Inflammatory macrophage treated with lipopolysaccharide for 1 hour (primary cell): ENCODE measurements at regions not wholly inside any gene's neighbourhood (a gene's known extent, or its start where the extent isn't known, plus 50 kb on each side); places are given as distances from the start of the nearest gene placed in this dataset.

ENCODE experiments used
- DNase-seq, 2 donors: peaks; one replicate each; pipeline ENCODE4 v3.0.0-alpha.2; 2020 to 2022

GRCh38 chr10:78640796-78641636 is 427.8 kb upstream of the ZMIZ1 start:
- DNase-seq = peak; percentile 54 to 56

DNA sequence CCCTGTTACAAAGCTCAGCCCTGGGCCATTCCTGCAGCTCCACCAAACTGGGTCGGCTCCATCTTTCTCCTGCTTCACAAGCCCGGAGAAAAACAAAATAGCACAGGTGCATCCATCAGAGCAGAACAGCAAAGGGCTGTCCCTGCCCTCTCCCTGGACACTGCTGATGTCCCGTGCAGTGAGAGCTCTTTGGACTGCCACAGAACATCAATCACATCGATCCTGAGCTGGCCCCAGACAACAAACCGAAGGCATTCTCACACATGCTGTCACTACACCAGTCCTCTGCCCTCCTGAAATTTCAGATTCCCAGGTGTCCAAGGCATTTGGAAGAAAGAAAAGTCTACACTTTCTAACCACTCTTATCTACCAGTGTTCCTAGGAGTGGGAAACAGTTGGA is 427.1 kb upstream of the ZMIZ1 start:
- DNase-seq = no peak

DNA sequence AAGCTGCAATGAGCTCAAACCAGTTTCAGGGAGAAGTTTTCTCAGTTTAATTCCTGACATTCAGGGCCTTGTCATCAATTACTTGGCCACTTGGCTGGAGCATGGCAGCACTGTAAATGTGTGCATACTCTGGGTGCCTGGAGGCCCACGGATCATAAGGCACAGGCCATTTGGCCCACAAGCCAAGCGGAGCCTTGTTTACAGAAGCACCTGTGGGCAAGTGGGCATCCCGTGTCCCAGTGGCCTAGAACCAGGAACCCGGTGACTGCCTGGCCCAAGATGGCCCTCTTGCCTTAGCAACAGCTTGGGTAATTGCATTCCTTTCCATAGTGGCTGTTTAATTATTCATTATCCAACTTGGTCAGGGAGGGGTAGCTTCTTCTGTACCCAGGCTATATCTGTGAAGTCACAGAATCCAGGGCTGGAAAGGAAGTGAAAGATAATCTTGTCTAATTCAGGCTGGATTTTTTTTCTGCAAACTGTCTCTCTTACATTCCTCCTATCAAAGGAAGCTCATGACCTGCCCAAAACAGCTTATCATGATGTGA is 426.4 kb upstream of the ZMIZ1 start:
- no peak for DNase-seq

- no peak for DNase-seq
Measured at GRCh38 chr10:78643513-78643912, 425.3 kb upstream of the ZMIZ1 start.

DNA sequence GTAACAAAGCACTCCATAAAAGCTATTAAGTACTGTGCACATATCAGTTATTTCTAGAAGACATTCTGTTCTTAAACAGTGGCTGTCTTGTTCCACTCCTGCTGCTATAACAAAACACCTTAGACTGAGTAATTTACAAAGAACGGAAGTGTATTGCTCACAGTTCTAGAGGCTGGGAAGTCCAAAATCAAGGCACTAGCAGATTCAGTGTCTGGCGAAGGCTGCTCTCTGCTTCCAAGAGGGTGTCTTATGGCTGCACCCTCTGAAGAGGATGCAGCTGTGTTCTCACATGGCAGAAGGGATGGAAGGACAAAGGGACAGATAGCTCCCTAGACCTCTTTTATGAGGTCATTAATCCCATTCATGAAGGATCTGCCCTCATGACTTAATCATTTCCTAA is 424.2 kb upstream of the ZMIZ1 start:
- DNase-seq = no peak

- no peak for DNase-seq
Measured at GRCh38 chr10:78645169-78645686, 423.5 kb upstream of the ZMIZ1 start.

DNA sequence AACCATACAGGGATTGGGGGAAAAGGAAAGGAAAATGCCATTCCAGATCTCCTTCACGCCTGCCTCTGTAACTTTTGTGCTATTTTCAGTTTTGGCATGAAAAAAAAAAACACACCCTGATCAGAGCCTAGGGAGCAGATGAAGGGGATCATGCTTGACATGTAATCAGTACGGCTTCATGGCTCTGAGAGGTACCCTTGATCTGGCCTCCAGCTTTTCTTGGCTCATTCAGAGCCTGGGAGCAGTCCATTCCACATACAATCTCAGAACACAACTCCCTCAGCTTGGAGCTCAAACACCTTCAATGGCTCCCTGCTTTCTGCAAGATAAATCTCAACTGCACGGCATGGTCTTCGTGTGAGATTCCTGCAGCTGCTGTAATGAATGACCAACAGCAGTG is 422.8 kb upstream of the ZMIZ1 start:
- no peak for DNase-seq

GRCh38 chr10:78648256-78648860 is 420.4 kb upstream of the ZMIZ1 start:
- DNase-seq = no peak

- DNase-seq = no peak
Measured at GRCh38 chr10:78649429-78649828, 419.3 kb upstream of the ZMIZ1 start.

DNA sequence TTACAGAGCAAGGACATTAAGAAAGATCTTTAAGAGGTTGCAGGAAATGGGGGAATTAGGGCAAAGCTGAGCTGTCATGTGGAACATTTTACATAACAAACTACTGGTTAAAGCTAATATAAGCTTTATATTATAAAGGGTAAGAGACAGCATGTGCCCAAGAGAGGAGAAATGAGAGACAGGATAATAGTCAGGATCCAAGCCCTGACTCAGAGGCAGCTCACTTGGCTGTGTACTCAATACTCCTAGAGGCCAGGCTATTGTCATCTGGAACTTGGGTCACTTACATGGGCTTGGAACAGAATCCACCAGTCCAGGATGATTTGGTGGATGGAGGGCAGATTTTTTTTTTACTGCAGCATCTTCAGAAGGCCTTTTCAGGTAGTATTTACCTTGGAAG is 418.6 kb upstream of the ZMIZ1 start:
- peak in 1 of 2 donors; percentile 13 for DNase-seq

DNA sequence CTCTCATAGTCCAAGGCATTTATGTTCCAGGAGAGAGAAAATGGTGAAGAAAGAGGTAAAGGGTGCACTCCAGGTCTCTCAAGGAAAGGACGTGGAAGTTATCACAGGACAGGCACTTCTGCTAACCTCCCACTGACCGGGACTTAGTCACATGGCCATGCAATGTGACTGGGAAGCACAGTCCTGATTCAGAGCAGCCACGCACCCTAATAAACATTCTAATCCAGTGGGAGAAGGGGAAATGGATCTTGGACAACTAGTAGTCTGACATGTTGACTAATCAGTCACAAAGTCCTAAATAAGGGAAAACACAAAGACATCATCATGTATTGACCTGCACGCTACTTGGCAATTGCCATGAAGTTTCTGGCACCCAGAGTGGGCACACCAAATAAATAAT is 417.5 kb upstream of the ZMIZ1 start:
- peak; percentile 32 to 86 for DNase-seq

- no peak for DNase-seq
Measured at GRCh38 chr10:78653555-78653954, 415.2 kb upstream of the ZMIZ1 start.

- no peak for DNase-seq
Measured at GRCh38 chr10:78654047-78654590, 414.6 kb upstream of the ZMIZ1 start.

DNA sequence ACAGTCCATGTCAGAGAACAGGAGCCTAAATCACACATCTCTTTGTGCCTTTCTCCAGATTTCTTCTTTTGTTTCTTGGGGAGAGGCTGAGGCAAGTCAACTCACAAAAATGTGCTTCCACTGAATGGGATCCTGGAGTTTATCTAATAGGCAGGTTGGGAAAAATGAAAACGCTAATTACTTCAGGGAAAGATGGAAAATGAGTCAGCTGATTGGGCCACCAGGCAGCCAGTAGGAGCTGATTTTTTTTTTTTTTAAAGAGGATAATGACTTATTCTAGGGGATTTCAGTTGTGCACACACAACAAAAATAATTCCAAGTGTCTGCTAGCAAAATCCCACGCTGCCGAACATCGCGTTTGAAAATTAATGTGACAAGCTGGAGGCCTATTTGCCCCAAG is 412.8 kb upstream of the ZMIZ1 start:
- DNase-seq = no peak

DNA sequence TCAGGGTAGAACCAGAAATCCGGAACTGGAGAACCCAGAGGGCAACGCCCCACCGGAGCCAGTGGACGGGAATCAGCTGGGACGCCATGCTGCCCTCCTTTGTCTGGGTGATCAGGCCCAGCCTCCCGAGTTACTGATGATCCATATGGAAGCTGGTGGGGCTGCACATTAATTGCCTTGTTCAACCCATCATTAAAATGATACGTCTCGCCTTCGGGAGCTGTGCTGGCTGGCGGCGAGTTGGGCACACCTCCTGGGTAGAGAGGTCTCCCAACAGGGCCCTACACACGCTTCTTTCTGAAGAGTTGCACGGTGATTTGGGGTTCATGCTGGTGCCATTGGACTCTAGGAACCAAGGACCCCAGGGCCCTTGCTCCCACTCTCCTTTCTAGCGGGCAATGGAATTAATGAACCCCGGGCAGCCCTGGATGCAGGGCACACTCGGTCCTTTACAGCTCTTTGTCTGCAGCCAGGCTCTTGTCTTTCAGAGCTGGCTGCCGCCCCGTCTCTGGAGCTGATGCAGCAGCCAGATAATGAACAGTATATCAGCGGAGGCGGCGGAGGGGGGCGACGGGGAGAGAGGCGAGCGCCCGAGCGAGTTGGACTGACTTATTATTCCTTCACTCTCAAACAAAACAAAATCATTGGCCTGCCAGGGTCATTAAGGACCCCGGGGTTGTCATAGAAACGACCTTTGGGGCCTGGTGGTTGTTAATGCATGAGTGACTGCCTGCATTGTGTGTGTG is 412.2 kb upstream of the ZMIZ1 start:
- no peak for DNase-seq

DNA sequence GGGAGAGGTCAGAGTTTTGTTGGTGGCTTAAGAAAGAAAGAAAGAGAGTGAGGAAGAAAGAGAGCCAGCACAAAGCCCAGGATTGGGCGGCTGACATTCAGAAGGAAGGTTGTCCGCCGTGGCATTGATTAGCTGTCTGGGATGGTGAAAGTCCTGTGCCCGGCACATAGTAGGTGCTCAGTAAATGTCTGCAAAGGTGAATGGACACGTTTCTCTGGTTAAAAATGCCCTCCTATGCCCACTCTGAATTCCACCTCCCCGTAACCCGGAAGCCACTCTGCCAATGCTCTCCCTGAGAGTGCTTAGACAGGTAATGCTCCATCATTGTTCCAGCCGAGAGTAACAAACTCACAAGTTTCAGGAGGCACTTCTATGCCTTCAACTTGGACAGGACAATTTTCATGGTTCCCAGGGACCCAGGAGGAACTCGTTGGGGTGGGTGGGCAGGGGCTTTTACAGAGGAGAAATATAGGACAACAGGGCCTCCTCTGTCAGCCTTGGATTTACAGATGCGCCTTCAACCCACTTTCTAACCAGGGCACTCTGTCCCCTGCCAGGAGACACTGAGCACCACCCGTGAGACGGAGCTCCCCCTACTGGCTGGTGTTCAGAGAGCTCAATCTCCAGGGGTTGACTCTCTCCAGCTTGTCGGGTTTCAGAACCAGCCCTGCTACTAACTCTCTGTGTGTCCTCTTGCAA is 411.5 kb upstream of the ZMIZ1 start:
- DNase-seq = peak; percentile 58 to 91

DNA sequence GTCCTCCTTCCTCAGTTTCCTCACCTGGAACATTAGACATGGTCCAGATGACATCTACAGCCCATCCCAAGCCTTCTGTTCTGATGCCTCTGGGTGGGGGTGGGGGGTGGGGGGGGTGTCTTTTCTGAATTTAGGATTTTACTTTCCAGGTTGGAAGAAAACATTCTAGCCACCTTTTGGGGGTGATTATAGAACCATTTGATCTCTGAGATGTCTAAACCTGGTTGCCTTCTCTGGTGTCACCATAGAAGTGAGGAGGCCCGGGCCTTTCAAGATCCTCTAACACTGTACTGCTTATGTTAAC is 411.0 kb upstream of the ZMIZ1 start:
- no peak for DNase-seq

GRCh38 chr10:78658645-78659597 is 409.8 kb upstream of the ZMIZ1 start:
- DNase-seq = peak in 1 of 2 donors; percentile 21

- DNase-seq = no peak
Measured at GRCh38 chr10:78659598-78659967, 409.2 kb upstream of the ZMIZ1 start.

GRCh38 chr10:78660446-78661106 is 408.2 kb upstream of the ZMIZ1 start:
- DNase-seq = no peak

- no peak for DNase-seq
Measured at GRCh38 chr10:78663721-78664120, 405.0 kb upstream of the ZMIZ1 start.
